HG02759 (cell line): ENCODE measurements at regions not wholly inside any gene's neighbourhood (a gene's known extent, or its start where the extent isn't known, plus 50 kb on each side); places are given as distances from the start of the nearest gene placed in this dataset.

Experiments
- ATAC-seq: cut with Tn5 transposase; IDR thresholded peaks from one replicate; pipeline ENCODE4 v1.9.1; 2021; ENCODE audit warnings: mild to moderate bottlenecking, moderate library complexity; ENCODE audit not compliant: unreplicated experiment

DNA sequence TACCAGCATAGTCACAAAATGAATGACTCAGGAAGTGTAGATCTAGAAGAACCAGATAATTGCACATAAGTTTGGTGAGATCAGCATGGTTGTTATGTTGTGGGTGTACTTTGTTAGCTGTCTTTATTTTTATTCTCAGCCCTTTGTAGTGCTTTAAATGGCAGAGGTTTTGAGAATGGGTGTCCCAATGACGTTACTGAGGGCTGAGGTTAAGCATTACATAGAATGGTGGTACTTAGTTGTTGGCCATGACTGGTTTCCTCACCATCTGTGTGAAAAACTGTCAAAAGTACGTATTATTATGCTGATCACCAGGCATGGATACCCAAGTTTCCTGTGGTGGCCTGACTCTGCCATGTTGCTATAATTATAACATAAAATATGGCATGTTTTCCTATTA is 165.8 kb downstream of the UBE2E3 start:
- no peak for ATAC-seq

GRCh38 chr2:181149056-181149455 is 168.7 kb downstream of the UBE2E3 start:
- no peak for ATAC-seq

DNA sequence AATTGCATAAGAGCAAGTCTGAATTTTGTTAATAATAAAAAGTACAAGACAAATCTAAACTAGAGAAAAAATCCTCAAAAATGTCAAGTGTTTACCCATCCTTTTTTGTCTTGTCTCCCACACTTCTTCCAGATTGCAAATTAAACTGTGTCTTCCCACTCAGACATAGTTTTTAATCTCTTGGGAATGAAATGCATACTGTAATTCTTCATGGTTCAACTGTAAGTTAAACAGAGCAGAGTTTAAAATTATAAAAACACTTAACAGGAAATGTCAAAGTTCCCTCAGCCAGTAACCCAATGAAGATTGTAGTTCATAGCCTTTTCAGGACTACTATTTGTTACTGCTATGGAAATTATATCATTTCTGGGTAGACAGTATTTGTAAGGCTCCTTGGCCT is 171.8 kb downstream of the UBE2E3 start:
- no peak for ATAC-seq

DNA sequence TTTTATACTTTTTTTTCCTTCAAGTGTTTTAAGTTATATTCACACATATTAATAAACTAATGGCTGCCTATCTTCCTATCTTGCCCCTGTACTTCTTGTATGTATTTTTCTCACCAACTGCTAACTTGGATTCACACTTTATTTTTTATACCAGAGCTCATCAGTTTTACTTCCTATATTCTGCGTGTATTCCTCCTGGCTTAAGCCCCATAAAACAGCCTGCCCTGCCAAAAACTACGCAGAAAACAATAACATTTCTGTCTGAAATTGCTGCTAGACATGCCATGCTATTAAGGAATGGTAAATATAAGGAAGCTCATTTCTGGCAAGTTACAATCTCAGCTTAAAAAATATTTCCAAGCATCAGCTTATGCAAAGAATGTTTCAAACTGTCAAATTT is 172.3 kb downstream of the UBE2E3 start:
- no peak for ATAC-seq

DNA sequence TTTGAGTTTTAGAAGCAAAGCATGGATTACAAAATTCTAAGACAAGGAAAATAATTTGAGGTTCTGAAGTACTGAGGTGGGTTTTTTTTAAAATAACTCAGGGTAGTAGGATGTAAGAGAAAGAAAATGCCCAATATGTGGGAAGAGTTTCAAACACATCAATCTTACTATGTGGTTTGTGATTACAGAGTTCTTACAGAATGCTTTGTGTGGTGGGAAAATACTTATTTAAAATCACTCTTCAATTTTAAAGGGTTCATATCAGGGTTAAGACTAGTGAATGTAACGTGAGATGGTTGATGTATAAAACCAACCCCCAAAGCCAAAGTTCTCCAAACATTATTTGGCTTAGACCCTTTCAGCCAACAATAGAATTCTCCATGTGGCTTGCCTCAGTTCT is 173.5 kb downstream of the UBE2E3 start:
- no peak for ATAC-seq

DNA sequence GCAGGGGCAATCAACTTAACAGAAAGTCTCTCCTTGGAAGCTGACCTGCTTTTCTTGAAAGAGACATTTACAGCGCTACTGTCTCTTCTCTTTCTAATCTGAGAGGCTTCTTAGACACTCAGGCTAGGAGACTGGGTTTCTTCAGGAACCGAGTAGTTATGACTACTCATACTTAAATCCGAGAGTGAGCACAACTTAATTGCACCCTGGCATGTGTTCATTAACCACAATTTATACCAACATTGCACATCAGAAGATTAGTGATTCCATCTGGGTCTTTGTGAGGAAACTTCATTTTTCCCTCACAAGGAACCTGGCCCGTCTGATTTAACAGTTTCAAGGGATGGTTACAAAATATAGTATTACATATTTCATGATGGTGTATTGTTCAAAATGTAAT is 176.9 kb downstream of the UBE2E3 start:
- ATAC-seq: no peak

DNA sequence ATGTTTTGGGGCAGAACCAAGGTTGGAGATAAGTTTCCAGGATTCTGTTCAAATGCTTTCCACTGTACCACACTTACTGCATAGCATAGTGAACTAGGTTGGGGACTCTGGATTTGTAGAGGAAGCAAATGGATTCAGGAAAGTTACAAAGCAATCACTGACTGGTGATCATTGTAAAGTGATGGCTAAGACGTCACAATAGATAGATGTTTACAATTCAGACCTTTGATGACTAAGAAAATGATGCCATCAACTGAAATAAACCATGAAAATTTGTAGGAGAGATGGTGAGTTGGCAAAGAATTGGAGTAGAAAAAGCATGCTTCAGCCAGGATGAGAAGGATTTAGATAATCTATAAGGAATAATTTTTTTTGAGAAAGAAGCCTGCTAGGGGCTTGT is 178.0 kb downstream of the UBE2E3 start:
- ATAC-seq: no peak

DNA sequence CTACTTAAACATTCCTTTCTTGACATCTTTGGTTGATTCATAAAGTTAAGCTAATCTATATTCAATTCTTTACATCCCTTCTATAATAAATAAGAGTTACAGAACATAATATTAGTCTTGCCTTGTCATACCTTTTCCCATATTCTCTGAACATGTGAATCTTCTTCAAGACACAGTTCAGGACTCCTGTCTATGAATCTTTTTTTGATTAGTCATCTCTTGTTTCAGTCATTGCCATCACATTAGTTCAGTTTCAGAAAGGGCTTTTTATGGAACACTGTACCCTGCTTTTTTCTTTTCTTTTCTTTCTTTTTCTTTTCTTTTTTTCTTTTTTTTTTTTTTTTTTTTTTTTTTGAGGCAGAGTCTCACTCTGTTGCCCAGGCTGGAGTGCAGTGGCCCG is 181.2 kb downstream of the UBE2E3 start:
- ATAC-seq: no peak

DNA sequence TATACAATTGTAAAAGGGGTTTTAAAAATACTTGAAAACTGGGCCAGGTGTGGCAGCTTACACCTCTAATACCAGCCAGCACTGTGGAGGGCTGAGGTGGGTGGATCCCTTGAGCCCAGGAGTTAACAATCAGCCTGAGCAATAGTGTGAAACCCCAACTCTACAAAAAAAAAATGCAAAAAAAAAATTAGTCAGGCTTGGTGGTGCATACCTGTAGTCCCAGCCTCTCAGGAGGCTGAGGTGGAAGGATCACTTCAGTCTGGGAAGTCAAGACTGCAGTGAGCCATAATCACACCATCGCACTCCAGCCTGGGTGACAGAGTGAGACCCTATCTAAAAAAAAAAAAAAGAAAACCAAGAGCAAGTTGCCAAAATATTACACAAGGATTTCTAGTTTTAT is 182.7 kb downstream of the UBE2E3 start:
- no peak for ATAC-seq

- no peak for ATAC-seq
Measured at GRCh38 chr2:181163691-181164090, 183.3 kb downstream of the UBE2E3 start.

GRCh38 chr2:181164699-181165098 is 184.3 kb downstream of the UBE2E3 start:
- ATAC-seq: peak; percentile 57

DNA sequence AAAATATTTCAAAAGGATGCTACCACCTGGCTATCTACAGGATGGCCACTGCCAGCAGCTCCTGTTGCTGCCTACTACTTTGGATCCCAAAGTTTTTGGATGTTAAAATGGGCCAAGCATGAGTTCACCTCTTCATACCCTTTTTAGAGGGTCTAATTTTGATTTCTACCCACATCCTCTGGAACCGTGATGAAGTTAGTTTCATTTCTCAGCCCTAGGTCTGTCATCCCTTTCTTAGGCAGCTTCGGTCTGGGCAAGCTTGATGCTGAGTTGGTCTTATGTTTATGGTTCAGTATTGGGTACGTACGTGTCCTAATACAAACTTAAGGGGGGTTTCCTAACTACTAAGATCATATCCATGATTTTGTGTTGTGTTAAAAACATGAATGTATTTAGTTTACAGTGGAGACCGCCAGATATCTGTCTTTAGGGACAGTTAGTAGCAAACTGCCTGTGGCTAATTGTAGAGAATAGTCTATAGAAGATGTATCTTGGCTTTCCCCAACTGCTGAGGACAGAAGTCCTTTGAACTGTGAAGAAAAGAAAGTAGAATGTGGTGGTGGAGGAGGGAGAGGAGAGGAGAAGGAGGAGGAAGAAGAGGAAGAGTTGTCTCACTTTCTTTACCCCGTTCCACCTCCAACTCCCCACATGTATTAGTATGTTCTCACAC is 184.9 kb downstream of the UBE2E3 start:
- peak; percentile 61 for ATAC-seq

DNA sequence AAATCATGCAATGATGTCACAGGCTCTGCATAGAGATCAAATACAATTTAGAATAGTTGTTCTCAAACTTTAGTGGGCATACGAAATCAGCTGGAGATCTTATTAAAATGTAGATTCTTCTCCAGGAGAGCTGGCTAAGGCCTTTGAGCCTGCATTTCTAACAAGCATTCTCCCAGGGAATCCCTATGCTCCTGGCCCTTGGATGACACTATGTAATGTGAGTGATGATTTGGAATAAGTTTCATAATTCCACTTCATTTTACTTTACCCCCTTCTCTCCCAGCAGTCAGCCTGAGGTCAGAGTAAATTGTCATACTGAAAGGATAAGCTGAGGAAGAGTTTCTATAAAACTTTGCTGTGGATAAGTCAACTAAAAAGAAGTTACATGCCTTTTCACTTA is 189.1 kb downstream of the UBE2E3 start:
- no peak for ATAC-seq

- no peak for ATAC-seq
Measured at GRCh38 chr2:181170256-181170655, 189.9 kb downstream of the UBE2E3 start.

DNA sequence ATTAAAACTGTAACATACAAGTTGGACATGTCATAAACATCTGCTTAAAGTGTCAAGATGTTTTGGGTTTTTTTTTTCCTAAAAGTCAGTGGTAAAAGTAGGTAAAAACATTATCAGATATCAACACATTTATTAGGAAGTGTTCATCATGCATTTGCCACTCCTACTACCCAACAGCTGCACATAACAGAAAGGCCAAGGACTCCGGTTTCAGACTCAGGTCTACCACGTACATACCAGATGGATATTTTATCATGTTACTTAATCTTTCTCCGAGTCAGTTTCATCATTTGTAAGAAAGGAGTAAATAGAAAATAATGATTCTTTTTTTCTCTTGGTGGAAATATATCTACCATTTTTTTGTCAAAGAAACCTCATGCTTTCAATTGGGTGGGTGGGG is 192.3 kb downstream of the UBE2E3 start:
- no peak for ATAC-seq

DNA sequence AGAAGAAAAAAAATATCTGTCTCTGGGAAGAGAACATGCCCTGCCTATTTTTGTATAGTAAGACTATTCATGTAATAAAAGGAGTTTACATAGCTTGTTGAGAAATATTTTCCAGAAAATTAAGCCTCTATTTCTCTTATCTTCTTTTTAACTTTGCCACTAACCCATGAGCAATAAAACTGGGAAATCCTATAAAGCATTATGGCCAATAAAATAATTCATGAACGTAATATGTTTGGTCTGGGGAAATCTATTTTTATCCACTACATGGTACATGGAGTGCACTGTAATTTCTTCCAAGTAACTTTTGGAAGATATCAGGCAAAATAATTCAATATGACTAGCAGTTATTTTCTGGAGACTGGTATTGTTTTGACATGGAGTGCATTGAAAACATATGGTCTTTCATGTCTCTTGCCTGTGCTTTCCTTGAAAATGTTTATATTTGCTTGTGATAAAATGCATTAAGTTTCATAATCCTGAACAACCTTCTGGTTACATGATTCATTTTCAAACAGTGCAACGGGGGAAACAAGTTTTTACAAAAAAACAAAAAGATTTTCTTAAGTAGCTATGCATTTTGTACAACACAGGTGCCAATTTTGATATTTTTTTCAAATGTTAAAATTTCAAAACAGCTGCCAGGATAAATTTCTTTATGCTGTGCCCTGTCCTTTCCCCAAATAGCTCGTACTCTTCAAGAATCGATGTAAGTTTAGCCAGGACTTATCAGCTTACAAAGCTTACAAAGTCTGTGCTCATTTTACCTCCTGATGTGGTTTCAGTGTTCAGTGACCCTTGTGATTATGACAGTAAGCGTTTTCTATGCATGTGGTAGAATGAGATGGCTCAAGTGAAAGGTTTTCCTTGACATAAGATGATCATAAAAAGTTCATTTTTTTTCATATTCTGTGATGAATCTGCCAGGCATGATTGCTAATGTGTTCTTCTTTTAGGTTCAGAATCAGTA is 194.5 kb downstream of the UBE2E3 start:
- ATAC-seq: peak; percentile 53

GRCh38 chr2:181176540-181176939 is 196.1 kb downstream of the UBE2E3 start:
- ATAC-seq: no peak

DNA sequence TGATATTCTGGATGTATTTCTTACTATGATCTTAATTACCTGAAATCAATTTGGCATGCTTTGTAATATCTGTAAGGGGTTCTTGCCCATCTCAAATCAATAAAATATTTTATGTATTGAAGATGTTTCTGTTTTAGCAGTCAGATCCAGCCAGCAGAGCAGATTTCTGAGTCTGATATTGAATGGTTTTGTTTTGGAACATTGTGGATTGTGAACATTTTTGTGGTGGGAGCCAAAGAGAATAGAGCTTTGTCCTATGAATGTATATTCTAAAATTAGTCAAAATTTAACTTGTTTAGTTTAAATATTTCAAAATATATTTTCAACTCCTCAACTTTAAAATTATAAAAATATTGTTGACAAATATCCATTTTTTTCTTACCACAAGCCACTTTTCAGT is 197.0 kb downstream of the UBE2E3 start:
- no peak for ATAC-seq

DNA sequence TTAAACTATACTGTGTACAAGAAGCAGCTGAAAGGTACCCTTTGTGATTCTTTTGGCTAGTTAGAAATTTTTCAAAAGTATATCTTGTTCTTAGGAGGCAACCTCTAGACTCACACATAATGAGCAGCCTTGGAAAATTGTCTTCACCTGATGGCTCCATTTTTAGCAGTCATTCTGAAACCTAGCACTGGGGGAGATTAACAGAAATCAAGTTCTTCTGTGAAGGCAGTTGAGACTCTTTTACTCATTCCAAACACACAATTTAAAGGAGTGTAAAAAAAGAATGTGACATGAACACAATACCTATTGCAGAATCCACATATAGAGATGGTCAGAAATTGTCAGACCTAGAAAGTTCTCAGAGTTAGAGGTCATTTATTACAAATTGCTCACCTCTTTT is 197.7 kb downstream of the UBE2E3 start:
- peak; percentile 49 for ATAC-seq

DNA sequence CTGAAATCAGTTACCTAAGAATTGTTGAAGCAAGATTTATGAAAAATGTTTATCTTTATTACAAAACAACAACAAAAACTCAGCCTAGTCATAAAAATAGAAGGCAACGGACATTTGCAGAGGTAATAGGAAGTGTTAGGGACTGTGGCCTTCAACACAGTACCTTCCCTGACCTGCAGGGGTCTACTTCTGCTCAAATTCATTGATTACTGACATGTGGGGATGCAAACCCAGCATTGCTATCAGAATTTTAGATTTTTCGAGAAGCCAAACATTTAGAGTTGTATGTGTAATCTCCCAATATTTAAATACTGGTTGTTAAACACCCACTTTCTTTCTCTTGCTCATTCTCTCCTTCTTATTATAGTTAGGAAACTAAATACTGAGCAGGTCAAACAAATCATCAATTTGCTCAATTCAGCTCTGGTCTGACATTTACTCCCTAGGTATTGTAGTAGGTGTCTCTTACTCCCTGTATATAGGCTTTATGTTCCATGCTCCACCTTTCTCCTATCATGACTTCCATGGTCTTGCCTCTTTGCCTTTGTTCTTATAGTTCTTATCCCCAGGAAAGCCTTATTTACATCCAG is 198.5 kb downstream of the UBE2E3 start:
- ATAC-seq: peak; percentile 78

- peak; percentile 97 for ATAC-seq
Measured at GRCh38 chr2:181183878-181184542, 203.6 kb downstream of the UBE2E3 start.
